HG02885 (cell line): ENCODE measurements at regions not wholly inside any gene's neighbourhood (a gene's known extent, or its start where the extent isn't known, plus 50 kb on each side); places are given as distances from the start of the nearest gene placed in this dataset.
"Not testable (repeated sequence)": the region's sequence is repeated elsewhere in the genome, so short reads cannot be mapped to it uniquely, and the experiment has no call there.

Experiments
- ATAC-seq: cut with Tn5 transposase; IDR thresholded peaks from one replicate; pipeline ENCODE4 v1.9.1; 2021; ENCODE audit warnings: mild to moderate bottlenecking; ENCODE audit not compliant: unreplicated experiment, poor library complexity

GRCh38 chr4:135900956-135901355, 1631.3 kb downstream of the PCDH18 start:
- ATAC-seq = no peak

GRCh38 chr4:135864304-135864703, 1662.7 kb upstream of the PABPC4L start:
- ATAC-seq = not testable (repeated sequence)

- ATAC-seq = no peak
These were observed 1639.2 kb upstream of the PABPC4L start for GRCh38 chr4:135840781-135841180.

- no peak for ATAC-seq
These were observed 1638.1 kb upstream of the PABPC4L start for GRCh38 chr4:135839712-135840111.

- ATAC-seq = no peak
These were observed 1637.3 kb upstream of the PABPC4L start for GRCh38 chr4:135838889-135839288.

GRCh38 chr4:135834471-135834870, 1632.9 kb upstream of the PABPC4L start:
- no peak for ATAC-seq

GRCh38 chr4:135833529-135833928, 1631.9 kb upstream of the PABPC4L start:
- no peak for ATAC-seq

GRCh38 chr4:135824759-135825296, 1623.2 kb upstream of the PABPC4L start:
- ATAC-seq = no peak

GRCh38 chr4:135804785-135805184, 1603.2 kb upstream of the PABPC4L start:
- no peak for ATAC-seq

- no peak for ATAC-seq
These were observed 1575.8 kb upstream of the PABPC4L start for GRCh38 chr4:135777361-135777760.

GRCh38 chr4:135775909-135776308, 1574.3 kb upstream of the PABPC4L start:
- ATAC-seq = no peak

GRCh38 chr4:135770505-135770904, 1568.9 kb upstream of the PABPC4L start:
- ATAC-seq = no peak

GRCh38 chr4:135744928-135745327, 1543.3 kb upstream of the PABPC4L start:
- ATAC-seq = no peak

GRCh38 chr4:135741583-135741982, 1540.0 kb upstream of the PABPC4L start:
- no peak for ATAC-seq

- no peak for ATAC-seq
These were observed 1537.8 kb upstream of the PABPC4L start for GRCh38 chr4:135739354-135739753.

- no peak for ATAC-seq
These were observed 1533.9 kb upstream of the PABPC4L start for GRCh38 chr4:135735512-135735911.

GRCh38 chr4:135732448-135732847, 1530.9 kb upstream of the PABPC4L start:
- ATAC-seq = no peak

- ATAC-seq = no peak
These were observed 1530.1 kb upstream of the PABPC4L start for GRCh38 chr4:135731682-135732081.

- no peak for ATAC-seq
These were observed 1522.8 kb upstream of the PABPC4L start for GRCh38 chr4:135724421-135724820.

GRCh38 chr4:135718019-135718418, 1516.4 kb upstream of the PABPC4L start:
- ATAC-seq = no peak

GRCh38 chr4:135705343-135705742, 1503.8 kb upstream of the PABPC4L start:
- ATAC-seq = no peak

GRCh38 chr4:135694066-135694465, 1492.5 kb upstream of the PABPC4L start:
- no peak for ATAC-seq

- ATAC-seq = no peak
These were observed 1482.4 kb upstream of the PABPC4L start for GRCh38 chr4:135684001-135684400.
